GM18951 (cell line): ENCODE measurements at regions not wholly inside any gene's neighbourhood (a gene's known extent, or its start where the extent isn't known, plus 50 kb on each side); places are given as distances from the start of the nearest gene placed in this dataset.

Experiments
- POLR2A ChIP-seq: IDR thresholded peaks from 4 replicates; pipeline ENCODE4 v1.6.1; 2011; ENCODE audit warnings: mild to moderate bottlenecking; ENCODE audit not compliant: insufficient read length, insufficient read depth; ENCODE audit errors: extremely low read depth
- in situ Hi-C: fragments of 300-500 bp; cut with MboI; formaldehyde crosslinking; loops from one replicate; pipeline ENCODE4 v1.12.0; 2022; ENCODE audit warnings: low sequenced_read_pairs, mixed read lengths, inconsistent platforms; ENCODE audit not compliant: unreplicated experiment

DNA sequence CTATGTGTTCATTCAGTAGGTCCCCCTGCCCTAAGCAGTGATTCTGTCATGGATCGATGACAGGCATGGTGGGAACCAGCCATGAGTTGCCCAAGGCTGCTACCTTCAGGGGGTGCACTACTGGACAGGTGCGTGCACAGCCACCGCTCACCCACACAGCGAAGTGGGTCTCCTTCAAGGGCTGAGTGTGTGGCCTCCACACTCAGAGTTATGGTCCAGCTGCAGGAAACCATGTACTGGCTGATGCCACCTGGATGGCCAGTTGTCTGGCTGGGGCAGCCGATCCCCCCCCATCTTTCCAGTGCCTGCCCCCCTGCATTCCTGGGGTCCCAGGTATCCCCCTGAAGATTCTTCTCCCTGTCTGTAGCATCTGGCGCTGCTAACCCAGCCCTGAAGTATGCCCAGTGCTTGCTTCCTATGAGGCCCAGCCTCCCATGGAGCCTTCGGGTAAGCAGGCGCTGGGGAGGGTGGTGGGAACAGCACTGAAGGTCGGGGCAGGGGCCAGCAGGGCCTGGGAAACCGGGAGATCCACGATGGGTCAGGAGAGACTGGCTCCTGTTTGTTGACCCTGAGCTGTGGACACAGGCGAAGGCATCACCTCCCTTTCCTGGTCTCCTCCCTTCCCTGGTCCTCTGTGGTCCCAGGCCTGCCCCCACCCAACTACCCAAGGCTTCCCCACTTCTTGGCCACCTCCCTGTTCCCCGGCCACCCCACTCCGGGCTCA is 106.0 kb downstream of the VEGFA start:
- in situ Hi-C loops, result no loop called here
- no peak for TF ChIP-seq POLR2A

- no peak for TF ChIP-seq POLR2A
- in situ Hi-C loops, result no loop called here
Observed at GRCh38 chr6:43874814-43875590, 105.0 kb downstream of the VEGFA start.

DNA sequence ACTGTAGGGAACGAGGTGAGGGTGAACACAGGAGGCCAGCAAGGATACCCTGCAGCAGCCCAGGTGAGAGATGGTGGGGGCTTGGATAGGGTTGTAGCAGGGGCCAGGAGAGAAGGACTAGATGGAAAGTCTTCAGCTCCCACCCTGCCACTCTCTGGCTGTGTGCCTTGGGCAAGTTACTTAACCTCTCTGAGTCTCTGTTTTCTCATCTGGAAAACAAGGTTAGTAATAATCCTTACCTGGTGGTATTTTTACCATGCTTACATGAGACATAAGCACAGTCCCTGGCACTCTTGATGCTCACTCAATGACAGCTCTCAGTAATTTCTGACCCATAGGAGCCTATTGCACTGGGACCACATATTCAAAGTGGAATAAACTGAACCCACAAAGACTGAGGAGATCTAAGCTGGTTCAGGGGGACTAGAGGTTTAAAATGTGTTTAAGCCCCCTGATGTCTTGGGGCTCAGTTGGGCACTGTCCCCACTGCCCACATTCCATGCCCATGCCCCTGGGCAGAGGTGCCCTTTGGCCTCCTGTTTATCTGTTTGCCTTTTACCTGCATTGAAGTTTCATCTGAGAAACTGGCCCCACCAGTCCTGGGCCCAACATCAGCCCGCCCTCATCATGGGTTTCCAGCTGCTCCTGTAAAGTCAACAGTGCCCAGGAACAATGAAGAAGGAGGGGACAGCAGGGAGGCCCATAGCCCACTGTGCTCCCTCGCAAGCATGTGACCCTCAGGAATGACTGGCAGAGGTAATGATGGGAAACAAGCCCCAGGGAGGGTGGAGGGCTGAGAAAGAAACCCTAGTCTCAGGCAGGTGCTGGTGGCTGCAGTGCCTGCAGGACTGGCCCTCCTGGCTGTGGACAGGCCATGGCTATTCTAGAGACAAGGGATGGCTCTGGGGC is 104.0 kb downstream of the VEGFA start:
- in situ Hi-C loops, result no loop called here
- TF ChIP-seq POLR2A, result no peak

DNA sequence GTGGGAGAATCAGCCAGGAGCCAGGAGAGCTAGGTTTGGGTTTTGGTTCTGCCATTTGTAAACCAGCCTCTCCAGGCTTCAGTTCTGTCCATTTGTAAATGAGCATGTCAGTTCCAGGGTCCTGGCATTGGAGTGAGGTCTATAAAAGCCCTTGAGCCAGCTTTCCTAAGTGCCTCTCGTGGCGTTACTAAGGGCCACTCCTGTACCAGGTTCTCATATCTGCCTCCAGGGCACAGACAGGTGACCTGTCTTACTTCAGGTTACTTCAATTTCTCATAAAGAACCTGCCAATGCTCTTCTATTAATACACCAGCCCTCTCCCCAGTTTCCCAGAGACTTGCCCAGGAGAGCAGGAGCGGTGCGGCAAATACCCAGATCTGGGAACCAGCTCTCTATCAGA is 101.9 kb downstream of the VEGFA start:
- in situ Hi-C loops, result no loop called here
- TF ChIP-seq POLR2A, result no peak

- in situ Hi-C loops, result no loop called here
- no peak for TF ChIP-seq POLR2A
Observed at GRCh38 chr6:43871284-43871683, 101.3 kb downstream of the VEGFA start.

DNA sequence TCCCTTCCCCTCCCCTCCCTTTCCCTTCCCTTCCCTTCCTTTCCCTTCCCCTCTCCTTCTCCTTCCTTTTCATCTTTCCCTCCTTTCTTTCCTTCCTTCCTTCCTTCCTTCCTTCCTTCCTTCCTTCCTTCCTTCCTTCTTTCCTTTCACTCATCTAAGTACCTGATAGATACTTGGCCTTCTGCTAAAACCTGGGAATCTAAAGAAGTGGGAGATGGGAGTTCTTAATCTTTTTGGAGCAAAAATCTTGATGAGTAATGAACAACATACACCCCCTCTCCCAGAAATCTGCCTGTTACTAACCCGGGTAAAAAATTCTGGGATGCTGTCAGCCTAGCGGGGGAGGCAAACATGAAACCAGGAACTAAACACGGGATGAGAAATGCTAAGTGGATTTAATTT is 100.7 kb downstream of the VEGFA start:
- in situ Hi-C loops, result no loop called here
- no peak for TF ChIP-seq POLR2A

- in situ Hi-C loops, result no loop called here
- no peak for TF ChIP-seq POLR2A
Observed at GRCh38 chr6:43869792-43870659, 100.0 kb downstream of the VEGFA start.

DNA sequence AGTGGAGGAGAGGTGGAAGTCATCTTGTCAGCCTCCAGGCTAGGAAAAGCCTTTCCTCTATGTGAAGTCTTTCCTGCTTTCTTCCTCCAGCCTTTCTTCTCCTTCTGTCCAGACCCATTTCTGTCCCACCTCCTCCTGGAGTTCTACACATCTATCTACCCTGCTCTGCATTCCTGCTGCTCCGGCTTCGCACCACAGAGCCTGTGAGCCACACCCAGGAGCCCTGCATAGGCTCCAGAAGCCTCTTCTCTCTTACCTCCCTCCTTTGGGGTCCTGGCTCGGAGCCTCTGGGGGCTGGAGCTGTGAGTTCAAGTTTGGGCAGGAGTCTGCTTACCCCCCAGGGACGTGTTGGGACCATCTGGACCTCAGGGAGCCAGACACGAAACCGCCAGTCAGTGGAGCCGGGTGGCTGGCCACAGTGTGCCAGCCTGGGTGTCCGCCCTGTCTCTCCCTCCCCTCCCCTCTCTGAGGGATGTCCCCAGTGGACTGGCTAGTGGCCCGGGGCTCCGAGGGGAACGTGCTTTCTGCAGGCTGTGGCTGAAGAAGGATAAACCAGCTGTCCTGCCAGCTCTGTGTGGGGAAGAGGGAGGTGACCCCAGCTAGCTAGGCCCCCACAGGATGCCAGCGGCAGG is 99.2 kb downstream of the VEGFA start:
- in situ Hi-C loops, result no loop called here

DNA sequence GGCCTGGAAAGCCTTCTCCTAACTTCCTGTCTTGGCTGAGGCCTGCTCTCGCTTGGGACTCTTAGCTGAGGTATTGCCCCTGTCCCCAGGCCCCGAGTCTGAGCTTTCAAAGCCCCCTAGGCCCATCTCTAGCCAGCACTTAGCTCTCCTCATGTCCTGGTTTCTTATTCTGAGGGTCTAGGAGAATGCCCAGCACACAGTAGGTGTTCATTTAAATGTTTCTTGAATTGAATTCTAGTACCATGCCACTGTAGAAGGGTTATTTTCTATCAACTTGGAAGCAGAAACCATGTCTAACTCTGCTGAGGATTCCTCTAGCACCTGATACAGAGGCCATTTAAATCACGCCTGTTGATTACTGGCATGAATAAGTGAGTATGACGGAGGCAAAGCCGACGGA is 98.5 kb downstream of the VEGFA start:
- in situ Hi-C loops, result no loop called here
- TF ChIP-seq POLR2A, result no peak

More for the DNA sequence above, 99.2 kb downstream of the VEGFA start:
- no peak for TF ChIP-seq POLR2A

DNA sequence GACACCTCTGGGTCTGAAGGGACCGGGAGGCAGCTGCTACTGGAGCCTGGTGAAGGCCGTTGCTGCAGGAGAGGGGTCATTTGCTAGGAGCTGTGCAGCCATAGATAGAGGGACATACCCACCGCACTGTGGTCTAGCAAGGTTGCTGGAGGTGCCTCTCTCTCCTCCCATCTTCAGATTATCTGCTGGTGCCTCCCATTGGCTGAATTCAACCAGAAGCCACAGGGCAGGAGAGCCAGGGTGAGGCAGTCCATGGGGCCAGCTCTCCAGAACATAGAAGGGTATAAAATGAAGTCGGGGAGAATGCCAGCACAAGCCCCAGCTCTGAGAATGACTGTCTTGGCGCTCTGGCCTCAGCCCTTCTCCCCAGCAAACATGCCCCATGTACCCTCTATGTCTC is 98.0 kb downstream of the VEGFA start:
- TF ChIP-seq POLR2A, result no peak
- in situ Hi-C loops, result no loop called here

DNA sequence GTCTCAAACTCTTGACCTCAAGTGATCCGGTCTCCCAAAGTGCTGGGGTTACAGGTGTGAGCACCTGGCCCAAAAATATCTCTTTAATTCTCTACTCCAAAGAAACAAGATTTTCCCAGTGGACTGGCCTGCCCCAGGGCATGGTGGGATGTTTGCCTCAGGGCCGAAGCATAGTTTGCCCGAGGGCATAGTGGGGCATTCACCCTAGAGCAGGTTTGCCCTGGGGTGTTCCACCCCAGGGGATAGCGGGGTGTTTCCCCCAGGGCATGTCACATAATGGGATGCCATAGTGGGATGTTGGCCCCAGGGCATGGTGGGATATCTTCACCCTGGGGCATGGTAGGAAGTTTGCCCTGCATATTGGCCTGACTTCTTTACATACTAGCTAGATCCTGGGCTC is 97.2 kb downstream of the VEGFA start:
- no peak for TF ChIP-seq POLR2A
- in situ Hi-C loops, result no loop called here
